Upper lobe of right lung (tissue), 1 donor: ENCODE measurements at regions not wholly inside any gene's neighbourhood (a gene's known extent, or its start where the extent isn't known, plus 50 kb on each side); places are given as distances from the start of the nearest gene placed in this dataset.

Experiments
- ATAC-seq: fragments of 200-7000 bp; cut with Tn5 transposase; one replicate; pipeline ENCODE4 v1.9.1; 2020; ENCODE audit warnings: mild to moderate bottlenecking, moderate library complexity
- DNase-seq: peaks from one replicate; pipeline ENCODE4 v3.0.0-alpha.2; 2020
- H3K27ac ChIP-seq: fragments of 200-600 bp; one replicate; pipeline ENCODE4 v1.8.0; 2022
- H3K27me3 ChIP-seq: fragments of 200-600 bp; one replicate; pipeline ENCODE4 v1.8.0; 2022; ENCODE audit warnings: mild to moderate bottlenecking
- H3K36me3 ChIP-seq: fragments of 200-600 bp; one replicate; pipeline ENCODE4 v1.8.0; 2022
- H3K4me1 ChIP-seq: fragments of 200-600 bp; one replicate; pipeline ENCODE4 v1.8.0; 2022
- H3K4me3 ChIP-seq: fragments of 200-600 bp; one replicate; pipeline ENCODE4 v1.8.0; 2022; ENCODE audit warnings: mild to moderate bottlenecking
- H3K9me3 ChIP-seq: fragments of 200-600 bp; one replicate; pipeline ENCODE4 v1.8.0; 2022
- CTCF ChIP-seq: fragments of 200-600 bp; IDR thresholded peaks from one replicate; pipeline ENCODE4 v1.8.0; 2022; ENCODE audit warnings: antibody characterized with exemption
- intact Hi-C: fragments of 100-400 bp; cut with DNase I; formaldehyde crosslinking; loops from one replicate; pipeline ENCODE4 v1.11.0; 2022
- donor health status: DM: no; HTN: yes; CAD: no; lungs with severe emphysema.

GRCh38 chr17:51441431-51441830, 181.1 kb downstream of the UTP18 start:
- TF ChIP-seq CTCF: no peak
- no peak for DNase-seq
- intact Hi-C loops: no loop called here

GRCh38 chr17:51442088-51442865, 181.9 kb downstream of the UTP18 start:
- no peak for ATAC-seq
- Histone ChIP-seq H3K4me1 (no peaks in the 10 kb centered on the region), H3K27me3 (no peaks in the 10 kb centered on the region), H3K4me3 (no peak overlapping the region), H3K36me3 (no peaks in the 10 kb centered on the region), H3K27ac (no peak overlapping the region), H3K9me3 (no peaks in the 10 kb centered on the region)
- no peak for DNase-seq
- intact Hi-C loops: no loop called here
- TF ChIP-seq CTCF: no peak

More at GRCh38 chr17:51441431-51441830, 181.1 kb downstream of the UTP18 start:
- Histone ChIP-seq H3K4me3 (no peak overlapping the region), H3K9me3 (no peaks in the 10 kb centered on the region), H3K4me1 (no peaks in the 10 kb centered on the region), H3K27me3 (no peaks in the 10 kb centered on the region), H3K36me3 (no peaks in the 10 kb centered on the region), H3K27ac (no peak overlapping the region)
- no peak for ATAC-seq

GRCh38 chr17:51443646-51444045, 183.3 kb downstream of the UTP18 start:
- Histone ChIP-seq H3K4me1 (no peaks in the 10 kb centered on the region), H3K27ac (no peak overlapping the region), H3K27me3 (no peaks in the 10 kb centered on the region), H3K9me3 (no peaks in the 10 kb centered on the region), H3K4me3 (no peak overlapping the region), H3K36me3 (no peaks in the 10 kb centered on the region)
- TF ChIP-seq CTCF: no peak
- DNase-seq: no peak
- intact Hi-C loops: no loop called here
- ATAC-seq: no peak

- no peaks in the 10 kb centered on the region for H3K27me3 ChIP-seq
- no peaks in the 10 kb centered on the region for H3K4me1 ChIP-seq
- no peak overlapping the region for H3K4me3 ChIP-seq
- TF ChIP-seq CTCF: no peak
- DNase-seq: no peak
- H3K36me3 ChIP-seq: no peaks in the 10 kb centered on the region
- no peak overlapping the region for H3K27ac ChIP-seq
- no peak for ATAC-seq
- H3K9me3 ChIP-seq: no peaks in the 10 kb centered on the region
- intact Hi-C loops: no loop called here
These were observed 185.6 kb downstream of the UTP18 start for GRCh38 chr17:51445946-51446345.

GRCh38 chr17:51454456-51454978, 194.2 kb downstream of the UTP18 start:
- Histone ChIP-seq H3K36me3 (no peaks in the 10 kb centered on the region), H3K4me1 (no peaks in the 10 kb centered on the region)
- ATAC-seq: no peak

More at GRCh38 chr17:51454456-51454978, 194.2 kb downstream of the UTP18 start:
- H3K27me3 ChIP-seq: no peaks in the 10 kb centered on the region
- no peak for TF ChIP-seq CTCF
- H3K9me3 ChIP-seq: no peaks in the 10 kb centered on the region
- H3K4me3 ChIP-seq: no peak overlapping the region
- DNase-seq: no peak
- intact Hi-C loops: no loop called here
- H3K27ac ChIP-seq: no peak overlapping the region
